ENCODE measurements at regions not wholly inside any gene's neighbourhood (a gene's known extent, or its start where the extent isn't known, plus 50 kb on each side); places are given as distances from the start of the nearest gene placed in this dataset.
A peak's percentile ranks its signal among the peaks of the same experiment; 100 is the strongest.

- H3K27me3 ChIP-seq: no peaks in the 10 kb centered on the region
- TF ChIP-seq CTCF (IDR thresholded peaks at IDR 0.05; ENCODE audit: low read depth, low read length): no peak
- H3K9me3 ChIP-seq (ENCODE audit: low read depth): no peaks in the 10 kb centered on the region
- no peaks in the 10 kb centered on the region for H3K36me3 ChIP-seq
- peak overlapping the region; percentile 59 for H3K27ac ChIP-seq
- DNase-seq (ENCODE audit: low read depth in 1 of 2, low spot score in 1 of 2): peak in 1 of 2 donors; percentile 59
- H3K4me3 ChIP-seq: no peak overlapping the region
- peaks cover 18% of the 10 kb centered on the region for H3K4me1 ChIP-seq (ENCODE audit: low read depth)
These were observed 239.3 kb downstream of the SIPA1L2 start for GRCh38 chr1:232390590-232390989.

GRCh38 chr1:232389744-232390143, 240.2 kb downstream of the SIPA1L2 start:
- TF ChIP-seq CTCF (IDR thresholded peaks at IDR 0.05; ENCODE audit: low read depth, low read length): no peak
- no peak overlapping the region for H3K4me3 ChIP-seq
- H3K36me3 ChIP-seq: no peaks in the 10 kb centered on the region
- H3K9me3 ChIP-seq (ENCODE audit: low read depth): no peaks in the 10 kb centered on the region
- H3K27ac ChIP-seq: no peak overlapping the region
- H3K4me1 ChIP-seq (ENCODE audit: low read depth): peaks cover 18% of the 10 kb centered on the region
- no peaks in the 10 kb centered on the region for H3K27me3 ChIP-seq
- no peak for DNase-seq (ENCODE audit: low read depth in 1 of 2, low spot score in 1 of 2)

- no peak overlapping the region for H3K4me3 ChIP-seq
- H3K27ac ChIP-seq: no peak overlapping the region
- peaks cover 18% of the 10 kb centered on the region for H3K4me1 ChIP-seq (ENCODE audit: low read depth)
- no peak for TF ChIP-seq CTCF (IDR thresholded peaks at IDR 0.05; ENCODE audit: low read depth, low read length)
- H3K27me3 ChIP-seq: no peaks in the 10 kb centered on the region
- no peaks in the 10 kb centered on the region for H3K36me3 ChIP-seq
- no peaks in the 10 kb centered on the region for H3K9me3 ChIP-seq (ENCODE audit: low read depth)
- DNase-seq (ENCODE audit: low read depth in 1 of 2, low spot score in 1 of 2): no peak
These were observed 241.6 kb downstream of the SIPA1L2 start for GRCh38 chr1:232388363-232388762.

DNA sequence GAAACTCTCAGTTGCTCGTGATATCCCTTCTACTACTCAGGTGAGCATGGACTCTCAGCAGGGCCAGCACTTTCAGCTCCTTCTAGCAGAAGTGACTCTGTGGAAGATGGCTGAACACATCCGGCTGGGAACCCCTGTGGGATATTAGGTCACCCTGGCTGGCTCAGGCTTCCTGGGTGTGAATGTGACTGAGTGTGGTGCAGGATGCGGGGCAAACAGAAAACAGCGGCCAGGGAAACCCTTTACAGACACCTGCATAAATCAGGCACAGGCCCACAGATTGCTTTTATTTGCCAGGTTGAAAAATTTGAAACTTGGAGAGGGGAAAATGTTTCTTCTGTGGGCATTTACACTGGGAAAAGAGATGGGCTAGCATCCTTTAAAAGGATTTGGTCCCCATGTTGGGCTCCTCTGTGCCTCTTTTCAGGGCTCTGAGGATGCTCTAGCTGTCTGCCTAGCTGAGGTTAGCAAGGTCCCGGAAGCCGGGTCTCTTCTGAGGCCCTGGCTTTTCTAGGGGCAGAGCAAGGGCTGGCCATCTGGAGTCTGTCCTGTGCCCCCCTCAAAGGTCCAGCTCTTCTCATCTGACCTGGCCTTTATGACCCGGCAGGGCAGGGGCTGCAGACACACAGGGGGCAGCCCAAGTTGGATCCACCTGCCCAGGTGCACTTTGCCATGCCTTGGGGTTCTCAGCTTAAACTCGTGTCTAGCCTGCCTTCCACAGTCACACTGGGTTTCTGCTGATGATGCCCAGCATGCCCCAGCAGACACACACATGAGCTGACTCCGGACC, 243.0 kb downstream of the SIPA1L2 start:
- DNase-seq (ENCODE audit: low read depth in 1 of 2, low spot score in 1 of 2): no peak
- no peak overlapping the region for H3K4me3 ChIP-seq
- TF ChIP-seq CTCF (IDR thresholded peaks at IDR 0.05; ENCODE audit: low read depth, low read length): no peak
- H3K27me3 ChIP-seq: no peaks in the 10 kb centered on the region
- peaks cover 18% of the 10 kb centered on the region for H3K4me1 ChIP-seq (ENCODE audit: low read depth)
- no peaks in the 10 kb centered on the region for H3K36me3 ChIP-seq
- no peaks in the 10 kb centered on the region for H3K9me3 ChIP-seq (ENCODE audit: low read depth)
- H3K27ac ChIP-seq: peak overlapping the region; percentile 49

DNA sequence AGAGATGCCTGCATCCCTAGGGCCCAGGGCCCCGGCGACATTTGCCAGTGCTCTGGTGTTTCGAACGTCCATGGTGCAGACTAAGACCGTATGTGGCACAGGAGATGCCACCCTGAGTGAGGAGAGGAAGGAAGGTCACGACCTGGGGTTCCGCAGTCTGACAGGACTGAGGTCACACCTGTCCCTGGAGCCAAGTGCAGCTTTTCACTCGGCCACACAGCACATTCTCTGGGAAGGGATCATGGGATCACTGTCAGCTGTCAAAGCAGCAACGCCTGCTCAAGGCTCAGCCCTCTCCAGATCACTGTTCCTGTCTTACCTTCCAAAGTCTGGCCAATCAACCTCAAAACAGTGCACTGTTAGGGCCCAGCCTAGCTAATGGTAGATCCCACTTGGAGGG, 243.6 kb downstream of the SIPA1L2 start:
- Histone ChIP-seq H3K27me3 (no peaks in the 10 kb centered on the region), H3K4me1 (ENCODE audit: low read depth) (peaks cover 17% of the 10 kb centered on the region), H3K9me3 (ENCODE audit: low read depth) (no peaks in the 10 kb centered on the region), H3K36me3 (no peaks in the 10 kb centered on the region), H3K27ac (peak overlapping the region; percentile 49), H3K4me3 (no peak overlapping the region)
- no peak for DNase-seq (ENCODE audit: low read depth in 1 of 2, low spot score in 1 of 2)
- TF ChIP-seq CTCF (IDR thresholded peaks at IDR 0.05; ENCODE audit: low read depth, low read length): no peak

Data from cardiac muscle cell (in vitro differentiated cells and primary cell).